ENCODE measurements at regions not wholly inside any gene's neighbourhood (a gene's known extent, or its start where the extent isn't known, plus 50 kb on each side); places are given as distances from the start of the nearest gene placed in this dataset.
"Not testable (repeated sequence)": the region's sequence is repeated elsewhere in the genome, so short reads cannot be mapped to it uniquely, and the experiment has no call there.

DNA sequence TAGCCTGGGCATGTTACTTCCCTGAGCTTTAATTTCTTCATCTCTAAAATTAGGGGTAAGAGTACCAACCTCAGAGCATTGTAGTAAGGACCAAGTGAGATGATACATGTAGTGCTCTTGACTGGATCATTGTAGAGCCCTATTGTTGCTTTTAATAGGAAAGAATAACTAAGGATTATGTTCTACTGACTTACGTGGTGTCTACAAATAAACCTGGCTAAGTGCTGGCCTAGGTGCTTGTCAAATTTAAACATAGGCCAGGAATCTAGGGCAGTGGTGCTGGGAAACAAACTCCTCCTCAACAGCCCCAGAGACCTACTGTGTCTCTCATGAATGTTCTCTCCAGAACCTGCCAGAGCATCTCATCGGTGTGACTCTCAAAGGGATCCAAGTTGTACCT is 69.4 kb downstream of the ABCC12 start:
- no peaks in the 10 kb centered on the region for H3K27me3 ChIP-seq (ENCODE audit: control insufficient read depth, insufficient read depth, low read length)
- H3K4me3 ChIP-seq (ENCODE audit: low read depth, low read length), result no peak overlapping the region
- H3K4me1 ChIP-seq (ENCODE audit: control insufficient read depth, insufficient read depth, low read length), result no peaks in the 10 kb centered on the region
- no peak overlapping the region for H3K9ac ChIP-seq (ENCODE audit: low read length)
- H3K27ac ChIP-seq (ENCODE audit: low read depth, low read length), result no peak overlapping the region
- no peaks in the 10 kb centered on the region for H3K36me3 ChIP-seq (ENCODE audit: control insufficient read depth, insufficient read depth, low read length)
- H3K9me3 ChIP-seq (ENCODE audit: control insufficient read depth, insufficient read depth, low read depth, low read length), result no peaks in the 10 kb centered on the region

DNA sequence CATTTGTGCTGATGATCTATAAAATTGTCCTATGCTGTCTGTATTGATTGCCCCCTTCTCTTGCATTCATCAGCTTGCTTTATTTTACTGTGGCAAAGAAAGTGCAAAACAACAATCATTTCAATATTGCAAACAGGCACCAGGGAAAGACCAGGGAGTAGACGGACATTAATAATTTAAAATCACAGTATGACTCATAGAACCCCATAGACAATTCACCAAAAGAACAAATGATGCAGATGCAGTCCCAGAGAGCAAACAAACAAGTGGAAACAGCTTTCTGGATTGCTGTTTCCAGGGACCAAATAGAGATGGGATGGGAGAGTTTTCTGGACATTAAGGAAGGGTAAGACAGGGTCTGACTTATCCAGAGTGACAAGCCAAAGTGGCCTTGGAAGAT is 70.1 kb downstream of the ABCC12 start:
- Histone ChIP-seq H3K36me3 (ENCODE audit: control insufficient read depth, insufficient read depth, low read length) (no peaks in the 10 kb centered on the region), H3K9ac (ENCODE audit: low read length) (no peak overlapping the region), H3K27ac (ENCODE audit: low read depth, low read length) (no peak overlapping the region), H3K9me3 (ENCODE audit: control insufficient read depth, insufficient read depth, low read depth, low read length) (no peaks in the 10 kb centered on the region), H3K4me3 (ENCODE audit: low read depth, low read length) (no peak overlapping the region), H3K4me1 (ENCODE audit: control insufficient read depth, insufficient read depth, low read length) (no peaks in the 10 kb centered on the region), H3K27me3 (ENCODE audit: control insufficient read depth, insufficient read depth, low read length) (no peaks in the 10 kb centered on the region)

DNA sequence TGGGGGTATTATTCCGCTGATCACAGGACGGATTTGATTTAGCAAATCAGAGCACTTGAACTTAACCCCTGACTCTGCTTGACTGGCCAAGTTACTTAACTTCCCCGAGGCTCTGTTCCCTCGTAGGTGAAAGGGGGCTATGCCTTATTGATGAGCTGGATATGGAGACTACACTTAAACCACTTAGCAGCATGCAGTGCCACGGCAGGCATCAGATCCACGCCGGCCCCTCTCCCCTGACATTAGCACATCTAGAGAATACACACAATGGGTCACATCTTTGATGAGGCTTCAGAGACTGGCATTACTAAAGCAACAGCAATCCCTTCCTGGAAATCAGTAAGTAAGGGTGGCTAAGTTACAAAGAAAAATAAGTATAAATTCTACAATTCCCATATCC is 71.0 kb downstream of the ABCC12 start:
- Histone ChIP-seq H3K27ac (ENCODE audit: low read depth, low read length) (no peak overlapping the region), H3K9me3 (ENCODE audit: control insufficient read depth, insufficient read depth, low read depth, low read length) (no peaks in the 10 kb centered on the region), H3K27me3 (ENCODE audit: control insufficient read depth, insufficient read depth, low read length) (no peaks in the 10 kb centered on the region), H3K4me1 (ENCODE audit: control insufficient read depth, insufficient read depth, low read length) (no peaks in the 10 kb centered on the region), H3K4me3 (ENCODE audit: low read depth, low read length) (no peak overlapping the region), H3K36me3 (ENCODE audit: control insufficient read depth, insufficient read depth, low read length) (no peaks in the 10 kb centered on the region), H3K9ac (ENCODE audit: low read length) (no peak overlapping the region)

DNA sequence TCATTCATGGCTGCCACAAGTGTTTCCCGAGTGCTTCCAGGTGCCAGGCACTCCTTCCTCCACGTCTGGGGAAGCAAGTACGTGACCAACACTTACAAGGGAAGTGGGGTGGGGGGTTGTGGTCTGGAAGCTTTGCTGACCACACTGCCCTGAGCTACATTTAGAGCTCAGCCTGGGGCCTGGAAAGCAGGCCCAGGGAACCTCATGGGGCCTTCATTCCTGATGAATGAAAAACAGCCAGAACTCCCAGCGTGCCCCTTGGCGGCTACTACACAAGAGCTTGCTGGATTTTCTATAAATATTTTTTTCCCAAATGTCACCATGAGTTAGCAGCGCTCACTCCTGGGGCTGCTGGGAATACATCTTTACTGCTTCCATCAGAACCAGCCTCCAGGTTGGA is 73.3 kb downstream of the ABCC12 start:
- Histone ChIP-seq H3K4me1 (ENCODE audit: control insufficient read depth, insufficient read depth, low read length) (no peaks in the 10 kb centered on the region), H3K9me3 (ENCODE audit: control insufficient read depth, insufficient read depth, low read depth, low read length) (no peaks in the 10 kb centered on the region), H3K4me3 (ENCODE audit: low read depth, low read length) (no peak overlapping the region), H3K27me3 (ENCODE audit: control insufficient read depth, insufficient read depth, low read length) (no peaks in the 10 kb centered on the region), H3K9ac (ENCODE audit: low read length) (no peak overlapping the region), H3K27ac (ENCODE audit: low read depth, low read length) (no peak overlapping the region), H3K36me3 (ENCODE audit: control insufficient read depth, insufficient read depth, low read length) (no peaks in the 10 kb centered on the region)

DNA sequence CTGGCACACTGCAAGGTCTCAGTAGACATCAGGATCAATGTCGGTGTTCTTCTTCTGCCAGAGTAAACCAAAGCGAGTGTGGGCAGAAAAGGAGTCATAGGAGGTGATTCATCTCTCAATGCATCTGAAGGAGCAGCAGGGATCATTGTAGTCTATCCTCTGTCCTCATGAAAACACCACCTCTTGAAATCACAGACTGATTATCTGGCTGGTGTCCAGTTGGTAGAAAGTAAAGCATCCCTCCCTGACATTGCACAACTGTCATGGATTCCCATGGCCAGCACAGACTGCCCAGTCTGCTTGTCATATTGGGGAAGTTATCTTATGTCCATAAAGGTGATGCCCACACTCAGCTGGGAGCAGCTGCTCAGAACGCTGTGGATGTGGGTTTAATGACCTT is 74.1 kb downstream of the ABCC12 start:
- no peak overlapping the region for H3K27ac ChIP-seq (ENCODE audit: low read depth, low read length)
- H3K36me3 ChIP-seq (ENCODE audit: control insufficient read depth, insufficient read depth, low read length), result no peaks in the 10 kb centered on the region
- no peak overlapping the region for H3K4me3 ChIP-seq (ENCODE audit: low read depth, low read length)
- no peaks in the 10 kb centered on the region for H3K4me1 ChIP-seq (ENCODE audit: control insufficient read depth, insufficient read depth, low read length)
- no peaks in the 10 kb centered on the region for H3K27me3 ChIP-seq (ENCODE audit: control insufficient read depth, insufficient read depth, low read length)
- no peaks in the 10 kb centered on the region for H3K9me3 ChIP-seq (ENCODE audit: control insufficient read depth, insufficient read depth, low read depth, low read length)
- no peak overlapping the region for H3K9ac ChIP-seq (ENCODE audit: low read length)

DNA sequence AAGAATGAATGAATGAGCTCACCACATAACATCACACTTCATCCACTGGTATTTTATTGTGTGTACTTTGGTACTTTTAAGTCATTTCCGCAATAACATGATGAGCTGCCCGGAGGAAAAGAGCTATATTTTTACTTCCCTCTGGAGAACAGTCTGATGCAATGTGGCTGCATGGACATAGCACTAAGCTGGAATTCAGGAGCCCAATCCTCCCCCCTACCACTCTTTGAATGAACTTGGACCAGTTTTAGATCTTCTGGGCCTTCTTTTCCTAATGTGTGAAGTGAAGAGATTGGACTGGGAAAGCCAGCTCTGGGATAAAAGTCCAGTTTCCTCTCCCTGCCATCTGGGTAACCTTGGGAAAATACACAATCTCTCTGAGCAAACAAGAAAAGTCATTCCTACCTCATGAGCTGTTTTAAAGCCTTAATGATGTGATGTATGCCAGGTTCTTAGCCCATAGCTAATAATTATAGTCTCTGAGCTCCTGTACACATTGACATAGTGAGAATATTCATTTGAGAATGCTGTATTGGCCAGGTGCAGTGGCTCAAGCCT is 79.3 kb downstream of the ABCC12 start:
- H3K4me3 ChIP-seq (ENCODE audit: low read depth, low read length), result no peak overlapping the region

DNA sequence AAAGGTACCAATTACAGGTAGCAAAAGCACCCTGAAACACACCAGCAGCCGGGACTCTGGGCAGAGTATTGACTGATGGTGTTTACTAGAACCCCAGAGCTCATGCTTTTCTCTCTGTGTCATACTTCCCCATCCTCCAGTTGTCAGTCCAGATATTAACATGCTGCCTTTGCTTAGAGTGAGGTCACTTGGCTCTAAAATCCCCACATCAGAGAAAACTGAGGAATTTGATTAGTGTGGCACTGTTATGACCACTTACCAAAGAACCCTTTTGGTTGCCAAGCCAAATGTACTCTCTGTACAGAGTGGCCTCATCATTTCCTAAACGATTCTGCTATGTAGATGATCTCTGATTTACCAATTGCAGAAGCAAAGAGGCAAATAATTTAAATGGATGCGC is 80.4 kb downstream of the ABCC12 start:
- Histone ChIP-seq H3K27ac (ENCODE audit: low read depth, low read length) (no peak overlapping the region), H3K9ac (ENCODE audit: low read length) (no peak overlapping the region), H3K4me3 (ENCODE audit: low read depth, low read length) (no peak overlapping the region), H3K9me3 (ENCODE audit: control insufficient read depth, insufficient read depth, low read depth, low read length) (0 out of 2 replicates have a peak, but pooled peaks cover 6% of the 10 kb centered on the region), H3K27me3 (ENCODE audit: control insufficient read depth, insufficient read depth, low read length) (no peaks in the 10 kb centered on the region), H3K36me3 (ENCODE audit: control insufficient read depth, insufficient read depth, low read length) (no peaks in the 10 kb centered on the region), H3K4me1 (ENCODE audit: control insufficient read depth, insufficient read depth, low read length) (no peaks in the 10 kb centered on the region)

More for the DNA sequence above, 79.3 kb downstream of the ABCC12 start:
- Histone ChIP-seq H3K27ac (ENCODE audit: low read depth, low read length) (no peak overlapping the region), H3K9ac (ENCODE audit: low read length) (no peak overlapping the region), H3K9me3 (ENCODE audit: control insufficient read depth, insufficient read depth, low read depth, low read length) (0 out of 2 replicates have a peak, but pooled peaks cover 6% of the 10 kb centered on the region), H3K27me3 (ENCODE audit: control insufficient read depth, insufficient read depth, low read length) (no peaks in the 10 kb centered on the region), H3K4me1 (ENCODE audit: control insufficient read depth, insufficient read depth, low read length) (no peaks in the 10 kb centered on the region), H3K36me3 (ENCODE audit: control insufficient read depth, insufficient read depth, low read length) (no peaks in the 10 kb centered on the region)

DNA sequence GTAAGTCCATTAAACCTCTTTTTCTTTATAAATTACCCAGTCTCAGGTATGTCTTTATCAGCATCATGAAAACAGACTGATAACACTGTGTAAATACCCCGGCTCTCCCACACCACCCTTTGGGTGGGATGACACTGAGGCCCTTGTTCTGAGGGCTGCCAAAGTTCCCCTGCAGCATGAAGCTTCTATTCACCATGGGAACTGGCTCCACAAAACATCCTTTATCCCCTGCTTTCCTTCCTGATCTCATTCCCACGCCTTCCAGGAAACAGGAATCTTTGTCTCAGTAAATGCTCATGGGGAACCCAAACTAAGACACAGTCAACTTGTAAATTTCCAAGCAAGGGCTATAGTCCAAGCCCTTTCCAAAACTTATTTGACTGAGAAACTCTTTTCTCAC is 88.4 kb downstream of the ABCC12 start:
- no peaks in the 10 kb centered on the region for H3K4me1 ChIP-seq (ENCODE audit: control insufficient read depth, insufficient read depth, low read length)
- no peak overlapping the region for H3K4me3 ChIP-seq (ENCODE audit: low read depth, low read length)
- no peaks in the 10 kb centered on the region for H3K27me3 ChIP-seq (ENCODE audit: control insufficient read depth, insufficient read depth, low read length)
- no peaks in the 10 kb centered on the region for H3K9me3 ChIP-seq (ENCODE audit: control insufficient read depth, insufficient read depth, low read depth, low read length)
- no peak overlapping the region for H3K27ac ChIP-seq (ENCODE audit: low read depth, low read length)
- no peak overlapping the region for H3K9ac ChIP-seq (ENCODE audit: low read length)
- H3K36me3 ChIP-seq (ENCODE audit: control insufficient read depth, insufficient read depth, low read length), result no peaks in the 10 kb centered on the region

DNA sequence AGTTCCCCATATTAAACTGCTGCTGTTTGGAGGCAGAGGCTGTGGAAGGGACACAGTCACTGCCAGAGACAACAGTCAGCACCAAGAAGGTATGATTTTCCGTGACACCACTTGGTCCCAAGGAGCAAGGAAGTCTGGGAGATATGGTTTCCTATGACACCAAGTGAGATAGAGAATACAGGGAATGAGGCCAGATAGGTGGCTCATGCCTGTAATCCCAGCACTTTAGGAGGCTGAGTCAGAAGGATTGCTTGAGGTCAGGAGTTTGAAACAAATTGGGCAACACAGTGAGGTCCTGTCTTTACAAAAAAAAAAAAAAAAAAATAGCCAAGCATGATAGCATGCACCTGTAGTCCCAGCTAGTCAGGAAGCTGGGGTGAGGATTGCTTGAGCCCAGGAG is 90.8 kb downstream of the ABCC12 start:
- H3K27ac ChIP-seq (ENCODE audit: low read depth, low read length), result no peak overlapping the region
- H3K9me3 ChIP-seq (ENCODE audit: control insufficient read depth, insufficient read depth, low read depth, low read length), result no peaks in the 10 kb centered on the region
- no peaks in the 10 kb centered on the region for H3K27me3 ChIP-seq (ENCODE audit: control insufficient read depth, insufficient read depth, low read length)
- H3K9ac ChIP-seq (ENCODE audit: low read length), result no peak overlapping the region
- no peaks in the 10 kb centered on the region for H3K36me3 ChIP-seq (ENCODE audit: control insufficient read depth, insufficient read depth, low read length)
- no peak overlapping the region for H3K4me3 ChIP-seq (ENCODE audit: low read depth, low read length)
- H3K4me1 ChIP-seq (ENCODE audit: control insufficient read depth, insufficient read depth, low read length), result no peaks in the 10 kb centered on the region

DNA sequence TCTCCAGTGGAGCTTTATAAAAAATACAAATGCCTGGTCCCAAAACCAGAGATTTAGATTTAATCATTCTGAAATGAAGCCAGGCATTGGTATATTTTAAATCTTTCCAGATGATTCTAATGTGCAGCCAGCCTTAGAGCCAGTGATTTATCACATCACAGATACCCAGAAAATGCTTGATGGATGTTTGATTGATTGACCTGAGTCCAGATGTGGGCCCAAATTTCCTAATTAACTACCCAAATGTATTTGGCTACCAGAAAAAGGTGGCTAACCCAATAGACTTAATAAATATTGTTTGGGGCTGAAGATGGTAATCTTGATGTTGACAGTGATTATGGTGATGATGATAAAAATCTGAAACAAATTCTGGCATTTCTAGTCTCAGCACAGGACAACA is 93.1 kb downstream of the ABCC12 start:
- Histone ChIP-seq H3K27me3 (ENCODE audit: control insufficient read depth, insufficient read depth, low read length) (no peaks in the 10 kb centered on the region), H3K4me3 (ENCODE audit: low read depth, low read length) (no peak overlapping the region), H3K27ac (ENCODE audit: low read depth, low read length) (no peak overlapping the region)

DNA sequence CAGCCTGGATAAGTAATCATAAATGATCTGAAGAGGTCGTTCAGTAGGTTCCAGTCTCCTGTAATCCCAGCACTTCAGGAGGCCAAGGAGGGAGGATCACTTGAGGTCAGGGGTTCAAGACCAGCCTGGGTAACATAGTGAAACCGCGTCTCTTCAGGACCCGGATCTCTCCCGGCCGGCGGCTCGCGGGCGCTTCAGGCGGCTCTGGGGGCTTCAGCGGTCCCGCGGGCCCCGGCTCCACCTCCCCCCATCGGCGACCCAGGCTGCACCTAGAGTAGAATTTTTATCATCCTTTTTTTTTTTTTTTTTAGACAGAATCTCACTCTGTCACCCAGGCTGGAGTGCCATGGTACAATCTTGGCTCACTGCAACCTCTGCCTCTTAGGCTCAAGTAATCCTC is 95.9 kb downstream of the ABCC12 start:
- Histone ChIP-seq H3K4me1 (ENCODE audit: control insufficient read depth, insufficient read depth, low read length) (0 out of 2 replicates have a peak, but pooled peaks cover 2% of the 10 kb centered on the region), H3K36me3 (ENCODE audit: control insufficient read depth, insufficient read depth, low read length) (no peaks in the 10 kb centered on the region)

More for the DNA sequence above, 93.1 kb downstream of the ABCC12 start:
- Histone ChIP-seq H3K36me3 (ENCODE audit: control insufficient read depth, insufficient read depth, low read length) (no peaks in the 10 kb centered on the region), H3K9ac (ENCODE audit: low read length) (no peak overlapping the region), H3K9me3 (ENCODE audit: control insufficient read depth, insufficient read depth, low read depth, low read length) (peaks cover 4% of the 10 kb centered on the region; the same call in 1 of the 2 replicates), H3K4me1 (ENCODE audit: control insufficient read depth, insufficient read depth, low read length) (no peaks in the 10 kb centered on the region)

DNA sequence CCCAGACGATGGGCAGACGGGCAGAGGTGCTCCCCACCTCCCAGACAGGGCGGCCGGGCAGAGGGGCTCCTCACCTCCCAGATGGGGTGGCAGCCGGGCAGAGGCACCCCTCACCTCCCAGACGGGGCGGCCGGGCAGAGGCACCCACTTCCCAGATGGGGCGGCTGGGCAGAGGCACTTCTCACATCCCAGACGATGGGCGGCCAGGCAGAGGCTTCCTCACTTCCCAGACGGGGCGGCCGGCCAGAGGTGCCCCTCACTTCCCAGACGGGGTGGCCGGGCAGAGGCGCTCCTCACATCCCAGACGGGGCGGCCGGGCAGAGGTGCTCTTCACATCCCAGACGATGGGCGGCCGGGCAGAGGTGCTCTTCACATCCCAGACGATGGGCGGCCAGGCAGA is 96.6 kb downstream of the ABCC12 start:
- H3K9ac ChIP-seq (ENCODE audit: low read length); H3K27ac ChIP-seq (ENCODE audit: low read depth, low read length); H3K27me3 ChIP-seq (ENCODE audit: control insufficient read depth, insufficient read depth, low read length); H3K36me3 ChIP-seq (ENCODE audit: control insufficient read depth, insufficient read depth, low read length); H3K4me3 ChIP-seq (ENCODE audit: low read depth, low read length); H3K4me1 ChIP-seq (ENCODE audit: control insufficient read depth, insufficient read depth, low read length); H3K9me3 ChIP-seq (ENCODE audit: control insufficient read depth, insufficient read depth, low read depth, low read length): not testable (repeated sequence)

More for the DNA sequence above, 95.9 kb downstream of the ABCC12 start:
- H3K9me3 ChIP-seq (ENCODE audit: control insufficient read depth, insufficient read depth, low read depth, low read length), result peaks cover 4% of the 10 kb centered on the region; the same call in 1 of the 2 replicates
- no peaks in the 10 kb centered on the region for H3K27me3 ChIP-seq (ENCODE audit: control insufficient read depth, insufficient read depth, low read length)
- H3K9ac ChIP-seq (ENCODE audit: low read length), result no peak overlapping the region
- no peak overlapping the region for H3K4me3 ChIP-seq (ENCODE audit: low read depth, low read length)
- H3K27ac ChIP-seq (ENCODE audit: low read depth, low read length), result no peak overlapping the region
